Retina (tissue), 1 donor: ENCODE measurements at regions not wholly inside any gene's neighbourhood (a gene's known extent, or its start where the extent isn't known, plus 50 kb on each side); places are given as distances from the start of the nearest gene placed in this dataset.

Experiments
- DNase-seq: peaks from one replicate; pipeline ENCODE4 v3.0.0-alpha.2; 2016

DNA sequence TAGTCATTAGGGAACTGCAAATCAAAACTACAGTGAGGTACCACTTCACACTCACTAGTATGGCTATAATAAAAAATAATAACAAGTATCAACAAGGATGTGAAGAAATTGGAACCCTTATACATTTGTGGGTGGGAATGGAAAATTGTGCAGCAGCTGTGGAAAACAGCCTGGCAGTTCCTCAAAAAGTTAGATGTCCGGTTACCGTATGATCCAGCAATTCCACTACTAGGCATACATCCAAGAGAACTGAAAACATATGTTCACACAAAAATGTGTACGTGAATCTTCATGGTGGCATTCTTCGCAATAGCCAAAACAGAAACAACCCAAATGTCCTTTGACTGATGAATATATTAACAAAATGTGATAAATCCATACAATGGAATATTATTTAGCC, 187.9 kb upstream of the LYSMD4 start:
- DNase-seq, result no peak

DNA sequence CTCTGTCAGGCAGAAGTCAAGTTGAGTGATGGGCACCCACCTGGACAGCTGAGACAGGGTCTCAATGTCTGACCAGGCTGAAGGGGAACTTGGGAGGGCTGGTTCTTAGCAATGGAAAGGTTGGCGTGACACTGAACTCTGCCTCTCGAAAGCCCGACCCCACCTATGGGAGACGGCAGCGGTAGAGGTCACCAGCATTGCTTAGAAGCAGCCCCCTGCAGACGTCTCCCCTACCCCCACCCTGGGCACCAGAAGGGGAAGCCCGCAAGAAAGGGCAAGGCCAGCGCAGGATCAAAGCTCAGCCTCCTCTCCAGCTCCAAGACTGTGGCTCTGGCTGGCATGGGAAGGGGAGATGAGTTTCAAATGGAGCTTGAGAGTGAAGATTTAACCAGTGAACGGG, 184.8 kb upstream of the LYSMD4 start:
- DNase-seq, result no peak

DNA sequence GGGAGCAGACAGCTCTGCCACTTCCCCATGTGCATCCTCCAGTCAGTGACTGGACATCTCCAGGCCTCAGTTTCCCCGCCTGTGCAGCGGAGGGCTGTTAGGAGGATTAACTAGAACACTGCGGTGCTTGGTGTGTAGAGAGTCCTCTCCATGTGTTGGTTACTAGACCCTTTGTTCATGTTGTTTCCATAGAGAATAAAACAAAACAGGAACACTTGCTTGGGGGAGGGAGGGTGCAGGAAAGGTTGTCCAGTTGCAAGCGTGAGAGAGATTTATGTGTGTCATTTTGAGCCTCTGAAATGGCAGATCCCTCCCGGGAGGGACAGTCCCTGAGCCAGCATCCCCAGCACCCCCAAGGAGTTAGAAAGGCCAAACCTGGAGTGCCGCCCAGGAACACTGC, 184.0 kb upstream of the LYSMD4 start:
- DNase-seq, result no peak

- DNase-seq, result no peak
Observed at GRCh38 chr15:99916668-99917223, 183.5 kb upstream of the LYSMD4 start.

DNA sequence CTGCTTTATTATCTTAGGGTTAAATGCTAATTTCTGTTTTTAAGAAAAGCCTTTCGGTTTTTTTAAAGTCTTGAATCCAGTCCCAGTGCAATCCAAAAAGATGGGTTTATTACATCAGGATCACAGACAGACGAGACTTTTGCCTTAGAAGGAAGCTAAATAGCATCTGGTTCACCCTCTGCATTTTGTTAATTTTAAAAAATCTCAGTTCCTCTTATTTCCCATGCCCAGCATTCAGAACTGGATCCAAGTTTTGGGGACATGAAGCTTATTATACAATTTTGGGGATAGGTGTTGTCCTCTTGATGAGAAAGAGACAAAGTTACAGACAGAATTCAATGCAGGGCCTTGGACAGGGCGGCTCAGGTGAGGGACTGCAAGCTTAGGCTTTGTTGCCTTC, 181.5 kb upstream of the LYSMD4 start:
- no peak for DNase-seq

- DNase-seq, result no peak
Observed at GRCh38 chr15:99911816-99912215, 178.6 kb upstream of the LYSMD4 start.

DNA sequence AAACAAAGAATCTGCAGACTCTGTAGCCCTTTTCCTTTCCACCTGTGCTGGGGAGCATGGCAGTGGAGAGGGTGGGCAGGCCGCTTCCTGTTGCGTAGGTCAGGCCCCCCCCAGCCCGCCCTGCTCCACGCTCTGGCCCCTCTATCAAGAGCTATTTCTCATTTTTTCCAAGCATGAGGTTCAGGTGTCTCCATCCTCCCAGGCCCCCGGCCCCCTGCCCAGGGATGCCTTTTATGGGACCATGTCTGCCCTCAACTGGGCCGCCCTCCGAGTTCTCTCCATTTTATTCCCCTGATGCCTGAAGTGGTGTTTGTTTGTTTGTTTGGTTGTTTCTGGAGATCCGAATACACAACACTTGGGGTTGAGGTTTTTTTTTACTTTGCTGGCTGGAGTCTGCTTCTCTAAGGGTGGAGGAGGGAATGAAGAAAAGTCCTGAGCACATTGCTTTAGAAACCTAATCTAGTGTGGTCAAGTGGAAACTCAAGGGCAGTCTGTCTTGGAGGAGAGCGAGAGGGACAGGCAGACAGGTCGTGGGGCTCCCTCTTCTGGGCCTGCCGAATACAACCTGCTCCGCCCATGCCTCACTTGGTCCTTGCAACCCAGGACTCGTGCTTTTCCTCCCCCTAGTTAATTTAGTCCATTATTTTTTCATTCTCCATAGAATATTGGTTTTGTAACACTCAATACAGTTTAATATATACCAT, 176.5 kb upstream of the LYSMD4 start:
- peak; percentile 55 for DNase-seq

GRCh38 chr15:99907698-99908097, 174.5 kb upstream of the LYSMD4 start:
- DNase-seq, result no peak

GRCh38 chr15:99906793-99907192, 173.6 kb upstream of the LYSMD4 start:
- no peak for DNase-seq

DNA sequence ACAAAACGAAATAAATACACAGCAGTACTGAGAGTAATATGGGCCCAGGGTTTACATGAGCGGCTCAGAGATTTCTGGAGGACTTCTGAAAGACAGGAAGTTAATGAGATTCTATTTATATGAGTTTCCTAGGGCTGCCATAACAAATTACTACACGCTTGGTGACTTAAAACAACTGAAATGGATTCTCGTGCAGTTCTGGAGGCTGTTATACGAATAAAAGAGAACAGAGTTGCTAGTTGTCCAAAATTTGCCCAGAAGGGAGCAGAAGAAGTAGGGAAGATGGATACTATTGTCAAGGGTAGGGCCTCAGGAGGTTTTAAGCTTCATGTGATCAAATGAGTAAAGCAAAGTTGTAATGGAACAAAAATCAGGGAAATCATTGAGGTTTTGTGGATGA, 173.1 kb upstream of the LYSMD4 start:
- peak; percentile 70 for DNase-seq

DNA sequence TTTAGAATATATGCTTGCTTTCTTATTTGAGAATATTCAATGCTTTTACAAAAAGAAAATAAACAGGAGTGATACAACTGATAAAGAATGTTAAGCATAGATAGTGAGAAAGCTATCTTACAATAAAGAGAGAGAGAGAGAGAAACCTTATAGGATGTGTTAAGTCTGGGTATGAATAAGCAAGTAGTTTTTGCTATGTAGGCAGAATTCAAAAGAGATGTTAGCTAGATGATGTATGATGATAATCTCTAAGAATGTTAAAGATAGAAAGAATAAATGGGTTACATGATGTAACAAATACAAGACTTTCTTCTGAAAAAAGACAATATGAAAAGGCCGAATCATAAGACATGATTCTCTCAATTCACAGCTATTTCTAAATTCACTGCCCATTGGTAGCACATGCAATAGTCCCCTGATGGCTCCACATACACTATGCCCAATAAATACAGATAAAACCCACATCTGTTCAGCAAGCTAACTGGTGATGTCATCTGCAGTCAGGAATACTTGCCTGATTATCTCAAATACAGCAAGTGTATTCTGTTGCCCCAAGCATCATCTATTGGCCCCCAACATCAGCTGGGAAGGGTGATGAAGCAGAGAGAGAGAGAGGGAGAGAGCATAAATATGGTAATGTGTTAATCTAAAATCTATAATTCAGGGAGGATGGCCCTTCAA, 169.2 kb upstream of the LYSMD4 start:
- no peak for DNase-seq

DNA sequence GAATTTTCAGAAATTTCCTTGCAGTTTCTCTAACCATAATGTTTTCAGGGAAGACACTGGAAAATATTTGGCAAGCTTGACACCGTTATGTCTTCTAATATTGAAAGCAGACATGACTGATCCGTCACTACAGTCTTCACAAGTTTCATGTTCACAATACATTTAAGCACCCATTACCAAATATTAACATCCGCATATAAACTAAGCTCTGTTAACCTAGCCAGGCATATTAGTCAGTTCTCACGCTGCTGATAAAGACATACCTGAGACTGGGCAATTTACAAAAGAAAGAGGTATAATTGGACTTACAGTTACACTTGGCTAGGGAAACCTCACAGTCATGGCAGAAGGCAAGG, 162.7 kb upstream of the LYSMD4 start:
- no peak for DNase-seq

DNA sequence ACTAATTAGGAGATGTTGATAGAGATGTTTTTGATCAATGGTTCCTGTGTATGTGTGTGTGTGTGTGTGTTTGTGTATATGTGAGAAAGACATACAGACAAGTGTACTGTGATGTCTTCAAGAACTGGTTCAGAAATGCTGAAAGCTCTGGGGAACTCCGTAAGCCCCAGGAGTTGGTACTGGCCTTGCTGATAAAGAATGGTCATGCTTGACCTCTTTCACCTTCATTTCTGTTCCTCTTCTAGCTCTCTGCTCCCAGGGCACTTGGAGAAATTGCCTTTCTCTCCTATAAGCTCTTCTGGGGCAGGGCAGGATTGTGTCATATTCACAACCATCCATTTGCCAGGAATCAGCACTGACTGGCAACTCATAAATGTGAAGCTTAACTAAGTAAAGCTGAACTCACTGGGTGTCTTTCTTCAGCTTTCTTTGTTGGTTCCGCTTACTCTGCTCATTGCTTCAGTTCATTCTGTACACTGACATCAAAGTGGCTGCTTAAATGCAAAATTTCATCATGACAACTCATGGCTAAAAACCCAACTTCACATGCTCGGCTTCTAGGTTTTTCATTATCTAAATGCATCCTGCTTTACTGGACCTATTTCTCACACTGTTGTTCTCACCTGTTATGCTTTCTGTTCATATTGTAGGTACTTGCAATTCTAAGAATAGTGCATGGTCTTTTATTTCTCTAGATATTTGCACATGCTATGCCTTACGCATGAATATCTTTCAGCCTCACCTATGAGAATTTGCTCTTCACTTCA, 162.1 kb upstream of the LYSMD4 start:
- DNase-seq, result no peak

DNA sequence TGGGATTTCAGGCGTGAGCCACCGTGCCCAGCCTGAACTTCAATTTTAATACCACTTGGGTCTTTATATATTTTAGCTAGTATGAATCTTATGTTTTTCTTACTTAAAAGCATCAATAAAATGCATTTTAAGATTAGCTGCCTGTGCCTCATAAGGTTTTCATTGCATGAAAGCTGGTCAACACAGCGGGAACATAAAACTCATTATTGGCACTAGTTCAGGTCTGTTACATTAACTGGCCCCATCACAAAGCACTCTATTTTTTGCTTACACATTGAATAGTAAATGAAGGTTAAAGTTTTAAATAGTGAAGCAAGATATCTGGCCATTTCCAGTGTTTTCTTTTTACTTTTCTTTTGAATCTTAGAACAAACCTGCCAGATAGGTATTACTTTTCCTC, 145.6 kb upstream of the LYSMD4 start:
- no peak for DNase-seq

DNA sequence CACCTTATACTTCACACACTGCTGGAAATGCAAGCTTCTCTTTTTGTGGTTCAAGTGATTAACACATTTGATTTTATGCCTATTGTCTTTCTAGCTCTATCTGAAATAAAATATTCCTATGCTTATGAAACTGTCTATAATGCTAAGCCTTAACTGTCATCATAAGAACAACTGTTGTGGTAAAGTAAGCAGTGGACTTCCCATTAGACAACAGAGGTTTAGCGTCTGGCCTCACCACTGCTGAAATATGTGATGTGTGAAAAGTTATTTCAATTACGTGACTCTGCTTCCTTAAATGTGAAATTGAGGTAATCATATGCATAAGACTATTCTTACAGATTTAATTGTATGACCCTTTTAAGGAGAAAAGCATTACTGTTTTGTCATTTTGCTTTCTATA, 140.2 kb upstream of the LYSMD4 start:
- DNase-seq, result no peak

- DNase-seq, result no peak
Observed at GRCh38 chr15:99863550-99864198, 130.4 kb upstream of the LYSMD4 start.

DNA sequence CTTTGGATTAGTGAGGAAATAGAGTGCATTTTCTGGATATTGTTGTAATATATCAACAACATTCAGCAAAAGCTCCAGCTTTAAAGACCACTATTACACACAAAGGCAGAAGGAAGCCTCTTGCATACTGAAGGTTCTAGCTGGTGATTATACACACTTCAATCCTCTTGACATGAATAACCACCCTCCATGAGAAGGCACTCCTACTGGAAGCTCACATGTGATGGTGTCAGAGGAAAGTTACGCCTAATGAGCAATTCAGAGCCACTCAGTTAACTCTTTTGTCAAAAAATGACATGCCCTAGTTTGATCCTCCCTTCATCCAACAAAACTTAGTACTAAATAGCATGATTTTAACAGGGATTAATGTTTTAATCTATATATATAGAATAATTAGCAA, 124.6 kb upstream of the LYSMD4 start:
- peak; percentile 58 for DNase-seq

DNA sequence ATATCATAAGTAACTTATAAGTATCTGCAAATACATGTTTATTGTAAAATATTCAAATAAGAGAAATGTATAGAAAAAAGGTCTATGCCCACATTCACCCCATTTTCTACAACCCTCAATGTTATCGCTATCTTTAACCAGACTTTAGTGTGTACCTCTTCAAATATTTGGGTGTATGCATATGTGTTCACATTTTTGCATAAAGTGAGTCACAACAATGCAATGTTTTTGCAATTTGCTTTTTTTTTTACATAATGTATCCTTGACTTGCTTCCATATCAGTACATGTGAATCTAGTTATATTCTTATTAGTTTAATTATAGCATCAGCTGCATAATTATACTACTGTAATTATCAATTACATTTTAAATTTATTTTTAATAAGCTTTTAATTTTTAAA, 117.3 kb upstream of the LYSMD4 start:
- DNase-seq, result no peak

DNA sequence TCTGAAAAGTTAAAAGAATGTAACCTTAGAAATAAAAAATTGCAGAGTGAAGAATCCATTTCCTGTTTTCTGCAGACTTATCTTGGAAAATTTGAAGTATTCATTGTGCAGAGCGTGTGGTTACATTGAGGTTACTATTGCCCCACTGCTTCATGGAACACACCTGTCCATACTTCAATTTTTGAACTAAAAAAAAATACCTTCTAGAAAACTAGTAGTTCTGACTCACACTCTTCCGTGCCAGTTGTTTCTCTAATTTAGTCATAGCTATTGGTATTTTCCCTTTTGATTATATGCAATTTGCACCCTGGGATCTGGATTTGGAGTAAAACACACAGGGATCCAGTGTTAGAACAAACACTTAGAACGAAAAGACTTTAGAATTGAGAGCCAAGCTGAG, 111.8 kb upstream of the LYSMD4 start:
- DNase-seq, result no peak

GRCh38 chr15:99844150-99844549, 110.9 kb upstream of the LYSMD4 start:
- DNase-seq, result no peak

- no peak for DNase-seq
Observed at GRCh38 chr15:99842071-99842470, 108.8 kb upstream of the LYSMD4 start.

GRCh38 chr15:99826157-99826780, 93.0 kb upstream of the LYSMD4 start:
- no peak for DNase-seq

GRCh38 chr15:99823346-99823745, 90.1 kb upstream of the LYSMD4 start:
- DNase-seq, result no peak
